SK-N-SH (cell line): ENCODE measurements at regions not wholly inside any gene's neighbourhood (a gene's known extent, or its start where the extent isn't known, plus 50 kb on each side); places are given as distances from the start of the nearest gene placed in this dataset.

ENCODE experiments used
- CTCF ChIA-PET: fragments of 300-600, 350-600 bp; formaldehyde crosslinking; extraction: SDS; loops from one replicate; lab custom pipeline; 2021; lab: Yijun Ruan, JAX
- POLR2A ChIA-PET: fragments of 350-600 bp; sonication (Branson Sonifier 250); formaldehyde crosslinking; extraction: SDS; loops from one replicate; lab custom pipeline; 2020; ENCODE audit warnings: antibody characterized with exemption, inconsistent platforms; lab: Yijun Ruan, JAX
- DNase-seq: peaks from one replicate; pipeline ENCODE4 v3.0.0; 2012
- H2AFZ ChIP-seq: fragments of 200-600 bp; sonication (generic); 2 replicates; pipeline ENCODE4 v1.8.1; 2016; ENCODE audit warnings: antibody characterized with exemption, mild to moderate bottlenecking, low read depth
- H3F3A ChIP-seq: fragments of 200-600 bp; sonication (generic); replicated peaks from 2 replicates; pipeline ENCODE3; 2016; ENCODE audit warnings: antibody characterized with exemption, mild to moderate bottlenecking; ENCODE audit not compliant: insufficient read depth
- H3K27ac ChIP-seq, 2 experiments: fragments of 200-500 bp in 1 of 2; fragments of 200-600 bp in 1 of 2; sonication (Bioruptor generic) in 1 of 2; sonication (generic), shearing (Covaris generic) in 1 of 2; 2 replicates each; pipeline versions ENCODE4 v1.5.1 to v1.6.1; 2014 to 2016; ENCODE audit warnings: low read depth in 2 of 2, inconsistent platforms in 1 of 2, low read length in 1 of 2, mild to moderate bottlenecking in 1 of 2, mixed read lengths in 1 of 2
- H3K27me3 ChIP-seq: fragments of 200-600 bp; sonication (generic), shearing (Covaris generic); 2 replicates; pipeline ENCODE4 v1.6.1; 2016; ENCODE audit warnings: mixed run types; ENCODE audit not compliant: insufficient read depth
- H3K36me3 ChIP-seq, 2 experiments: fragments of 200-500 bp in 1 of 2; fragments of 200-600 bp in 1 of 2; sonication (Bioruptor generic) in 1 of 2; sonication (generic) in 1 of 2; replicated peaks in 1 of 2; 2 replicates each; pipeline versions ENCODE3 to v1.5.1; 2014 to 2016; ENCODE audit warnings: low read length in 1 of 2, mild to moderate bottlenecking in 1 of 2; ENCODE audit not compliant: insufficient read depth in 2 of 2, control insufficient read depth in 1 of 2
- H3K4me1 ChIP-seq, 2 experiments: fragments of 200-500 bp in 1 of 2; fragments of 200-600 bp in 1 of 2; sonication (Bioruptor generic) in 1 of 2; sonication (generic), shearing (Covaris generic) in 1 of 2; 2 replicates each; pipeline versions ENCODE4 v1.5.1 to v1.6.1; 2014 to 2016; ENCODE audit warnings: low read depth in 1 of 2, low read length in 1 of 2, mixed run types in 1 of 2; ENCODE audit not compliant: insufficient read depth in 2 of 2, control insufficient read depth in 1 of 2
- H3K4me2 ChIP-seq: fragments of 200-600 bp; sonication (generic), shearing (Covaris generic); 2 replicates; pipeline ENCODE4 v1.6.1; 2017; ENCODE audit warnings: mixed run types
- H3K4me3 ChIP-seq, 2 experiments: fragments of 200-500 bp in 1 of 2; fragments of 200-600 bp in 1 of 2; sonication (Bioruptor generic) in 1 of 2; sonication (generic), shearing (Covaris generic) in 1 of 2; 2 replicates each; pipeline versions ENCODE4 v1.5.1 to v1.8.1; 2014 to 2016; ENCODE audit warnings: low read depth in 2 of 2, inconsistent platforms in 1 of 2, low read length in 1 of 2, mild to moderate bottlenecking in 1 of 2, mixed read lengths in 1 of 2, moderate library complexity in 1 of 2
- H3K79me2 ChIP-seq: fragments of 200-600 bp; sonication (generic); 2 replicates; pipeline ENCODE4 v1.8.1; 2017; ENCODE audit warnings: mild to moderate bottlenecking; ENCODE audit not compliant: insufficient read depth
- H3K9ac ChIP-seq: fragments of 200-600 bp; sonication (generic); 2 replicates; pipeline ENCODE4 v1.6.1; 2017; ENCODE audit warnings: mixed run types
- H3K9me2 ChIP-seq: fragments of 200-600 bp; sonication (generic); 2 replicates; pipeline ENCODE4 v1.6.1; 2017; ENCODE audit warnings: mixed run types
- H3K9me3 ChIP-seq: fragments of 200-600 bp; sonication (generic); 2 replicates; pipeline ENCODE4 v1.6.1; 2017; ENCODE audit warnings: mixed run types, mild to moderate bottlenecking, moderate library complexity
- H4K20me1 ChIP-seq: fragments of 200-600 bp; sonication (generic); 2 replicates; pipeline ENCODE4 v1.6.1; 2017; ENCODE audit warnings: mild to moderate bottlenecking, mixed run types; ENCODE audit not compliant: insufficient read depth
- CHD2 ChIP-seq: fragments of 150-350 bp; IDR thresholded peaks from 2 replicates; pipeline ENCODE4 v1.6.1; 2018; ENCODE audit warnings: low read length; ENCODE audit not compliant: partially characterized antibody
- EP300 ChIP-seq, 2 experiments: IDR thresholded peaks; 2 replicates each; pipeline versions ENCODE4 v1.4.0 to v1.6.1; 2012; ENCODE audit warnings: borderline replicate concordance in 1 of 2, low read depth in 1 of 2, low read length in 1 of 2
- FOSL2 ChIP-seq: IDR thresholded peaks from 2 replicates; pipeline ENCODE4 v1.4.0; 2012; ENCODE audit warnings: low read depth, mild to moderate bottlenecking, moderate library complexity, borderline replicate concordance
- FOXJ3 ChIP-seq: sonication (generic); formaldehyde crosslinking; IDR thresholded peaks from 2 replicates; pipeline ENCODE4 v1.5.1; 2020; ENCODE audit warnings: mild to moderate bottlenecking, missing genetic modification reagents
- GATA2 ChIP-seq: sonication (generic); formaldehyde crosslinking; IDR thresholded peaks from 2 replicates; pipeline ENCODE4 v1.5.0; 2020; ENCODE audit warnings: mild to moderate bottlenecking, missing genetic modification reagents
- JUND ChIP-seq: IDR thresholded peaks from 2 replicates; pipeline ENCODE4 v1.4.0; 2012
- MAX ChIP-seq: IDR thresholded peaks from 2 replicates; pipeline ENCODE4 v1.4.0; 2012; ENCODE audit warnings: low read depth
- MEF2A ChIP-seq: IDR thresholded peaks from 2 replicates; pipeline ENCODE4 v1.4.0; 2012; ENCODE audit warnings: low read depth, borderline replicate concordance
- NRF1 ChIP-seq: IDR thresholded peaks from 2 replicates; pipeline ENCODE4 v1.6.1; 2012; ENCODE audit warnings: low read depth, mild to moderate bottlenecking, low read length
- POLR2AphosphoS5 ChIP-seq: IDR thresholded peaks from 2 replicates; pipeline ENCODE4 v1.6.1; 2012; ENCODE audit warnings: low read depth, low read length
- RAD21 ChIP-seq: IDR thresholded peaks from 2 replicates; pipeline ENCODE4 v1.6.1; 2012; ENCODE audit warnings: mild to moderate bottlenecking, low read length
- RCOR1 ChIP-seq: fragments of 150-350 bp; IDR thresholded peaks from 2 replicates; pipeline ENCODE4 v1.6.1; 2017; ENCODE audit warnings: antibody characterized with exemption, low read length
- RFX5 ChIP-seq: IDR thresholded peaks from 2 replicates; pipeline ENCODE4 v1.6.1; 2012; ENCODE audit warnings: mild to moderate bottlenecking, improper control_type of control experiment, low read length
- SMC3 ChIP-seq: IDR thresholded peaks from 2 replicates; pipeline ENCODE4 v1.6.1; 2012; ENCODE audit warnings: low read depth, low read length, improper control_type of control experiment
- TAF1 ChIP-seq: IDR thresholded peaks from 2 replicates; pipeline ENCODE4 v1.6.1; 2012; ENCODE audit warnings: low read depth, mild to moderate bottlenecking, low read length, moderate library complexity, borderline replicate concordance
- TCF12 ChIP-seq: IDR thresholded peaks from 2 replicates; pipeline ENCODE4 v1.4.0; 2012
- USF1 ChIP-seq: IDR thresholded peaks from 2 replicates; pipeline ENCODE4 v1.4.0; 2012; ENCODE audit warnings: low read depth, borderline replicate concordance
- WGBS: methylation state at CpG from one replicate; pipeline ENCODE4 v1.1.6; 2017; ENCODE audit warnings: low lambda C conversion rate; 5-methylcytosine and 5-hydroxymethylcytosine counted together
- TF ChIP-seq, protein P1 (sequence below): fragments of 150-350 bp; IDR thresholded peaks from 2 replicates; pipeline ENCODE4 v1.6.1; 2016; ENCODE audit warnings: mild to moderate bottlenecking, low read depth, low read length
- TF ChIP-seq, protein P2 (sequence below): fragments of 150-350 bp; IDR thresholded peaks from 2 replicates; pipeline ENCODE4 v1.6.1; 2017; ENCODE audit warnings: antibody characterized with exemption, low read length, low read depth, borderline replicate concordance

DNA sequence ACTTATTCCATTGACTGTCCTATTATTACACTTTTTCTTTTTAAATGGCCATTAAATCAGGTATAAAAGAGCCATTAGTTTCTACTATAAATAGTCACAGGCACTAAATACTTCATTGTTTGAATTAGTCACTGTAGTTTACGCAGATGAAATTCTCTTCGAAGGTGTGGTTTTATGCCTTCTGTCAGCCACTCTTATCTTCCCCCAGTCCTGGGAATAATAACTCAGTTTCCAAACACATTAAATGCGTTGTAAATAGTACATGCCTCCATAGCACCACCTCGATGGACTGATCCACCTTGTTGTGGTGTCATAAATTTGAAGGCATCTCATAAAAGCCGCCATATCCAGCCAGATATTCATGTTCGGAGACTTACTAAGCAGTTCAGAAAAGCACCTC lies 72.1 kb upstream of the PARD3B start:
- no peak overlapping the region for H3K9ac ChIP-seq
- no peak overlapping the region for H2AFZ ChIP-seq
- no peak for DNase-seq
- no peaks in the 10 kb centered on the region for H3K27me3 ChIP-seq
- TF ChIP-seq CHD2 (no peak), EP300 (IDR thresholded peaks at IDR 0.05; ENCODE audit: borderline replicate concordance in 1 of 2, low read depth in 1 of 2, low read length in 1 of 2) (no peak), TCF12 (no peak), JUND (no peak), POLR2AphosphoS5 (no peak), NRF1 (no peak), RAD21 (no peak), FOXJ3 (CRISPR knock-in tag) (no peak), RCOR1 (no peak), MAX (no peak), TAF1 (no peak), SMC3 (no peak), RFX5 (no peak)
- TF ChIP-seq, protein P1, sequence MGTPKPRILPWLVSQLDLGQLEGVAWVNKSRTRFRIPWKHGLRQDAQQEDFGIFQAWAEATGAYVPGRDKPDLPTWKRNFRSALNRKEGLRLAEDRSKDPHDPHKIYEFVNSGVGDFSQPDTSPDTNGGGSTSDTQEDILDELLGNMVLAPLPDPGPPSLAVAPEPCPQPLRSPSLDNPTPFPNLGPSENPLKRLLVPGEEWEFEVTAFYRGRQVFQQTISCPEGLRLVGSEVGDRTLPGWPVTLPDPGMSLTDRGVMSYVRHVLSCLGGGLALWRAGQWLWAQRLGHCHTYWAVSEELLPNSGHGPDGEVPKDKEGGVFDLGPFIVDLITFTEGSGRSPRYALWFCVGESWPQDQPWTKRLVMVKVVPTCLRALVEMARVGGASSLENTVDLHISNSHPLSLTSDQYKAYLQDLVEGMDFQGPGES, result no peak
- TF ChIP-seq, protein P2, sequence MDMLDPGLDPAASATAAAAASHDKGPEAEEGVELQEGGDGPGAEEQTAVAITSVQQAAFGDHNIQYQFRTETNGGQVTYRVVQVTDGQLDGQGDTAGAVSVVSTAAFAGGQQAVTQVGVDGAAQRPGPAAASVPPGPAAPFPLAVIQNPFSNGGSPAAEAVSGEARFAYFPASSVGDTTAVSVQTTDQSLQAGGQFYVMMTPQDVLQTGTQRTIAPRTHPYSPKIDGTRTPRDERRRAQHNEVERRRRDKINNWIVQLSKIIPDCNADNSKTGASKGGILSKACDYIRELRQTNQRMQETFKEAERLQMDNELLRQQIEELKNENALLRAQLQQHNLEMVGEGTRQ, result no peak
- TF ChIP-seq, all 33 proteins: peak for 0
- Histone ChIP-seq H4K20me1 (no peaks in the 10 kb centered on the region), H3K4me3 (no peak overlapping the region), H3K9me3 (no peaks in the 10 kb centered on the region), H3F3A (no peaks in the 10 kb centered on the region), H3K4me2 (no peak overlapping the region), H3K27ac (no peak overlapping the region), H3K9me2 (no peaks in the 10 kb centered on the region), H3K79me2 (no peaks in the 10 kb centered on the region), H3K4me1 (peaks cover 3 to 7% of the 10 kb centered on the region in 2 experiments; a peak in 3 of 4 replicates), H3K36me3 (no peaks in the 10 kb centered on the region)
- POLR2A ChIA-PET, result no interaction called here
- 67% methylated on average over 6 of the region's 6 CpGs for WGBS
- CTCF ChIA-PET, result no interaction called here

- H3K4me2 ChIP-seq, result no peak overlapping the region
- no peak for TF ChIP-seq MEF2A
- TF ChIP-seq RCOR1, result peak; percentile 70; the same call in 1 of the 2 replicates
- TF ChIP-seq FOSL2, result no peak
- TF ChIP-seq POLR2AphosphoS5, result no peak
- no peak for TF ChIP-seq NRF1
- TF ChIP-seq RAD21, result 0 out of 2 replicates have a peak, but pooled peaks have one; percentile 6
- TF ChIP-seq USF1, result no peak
- 0 out of 2 replicates have a peak, but pooled peaks have one; percentile 11 for TF ChIP-seq TCF12
- peak in 1 of 2 experiments; percentile 55; a peak in 1 of 4 replicates for TF ChIP-seq EP300 (IDR thresholded peaks at IDR 0.05; ENCODE audit: borderline replicate concordance in 1 of 2, low read depth in 1 of 2, low read length in 1 of 2)
- 0 out of 2 replicates have a peak, but pooled peaks have one; percentile 45 for TF ChIP-seq GATA2 (CRISPR knock-in tag)
- peak; percentile 31 for TF ChIP-seq CHD2
- no peaks in the 10 kb centered on the region for H3K36me3 ChIP-seq
- H4K20me1 ChIP-seq, result no peaks in the 10 kb centered on the region
- no peak overlapping the region for H3K27ac ChIP-seq
- H3K9ac ChIP-seq, result no peak overlapping the region
- WGBS, result 8% methylated on average over 5 of the region's 5 CpGs
- H3K9me2 ChIP-seq, result no peaks in the 10 kb centered on the region
- no peak overlapping the region for H2AFZ ChIP-seq
- no peaks in the 10 kb centered on the region for H3K9me3 ChIP-seq
- peaks cover 0 to 7% of the 10 kb centered on the region in 2 experiments; a peak in 3 of 4 replicates for H3K4me1 ChIP-seq
- peak; percentile 12 for DNase-seq
- CTCF ChIA-PET, result interaction anchor here (0.8 kb wide), 1 partner anchor 9 kb away, joined by 4 read pairs; no protein-coding TSS in a partner anchor
- no peaks in the 10 kb centered on the region for H3F3A ChIP-seq
- no peak overlapping the region for H3K4me3 ChIP-seq
- H3K27me3 ChIP-seq, result no peaks in the 10 kb centered on the region
- H3K79me2 ChIP-seq, result no peaks in the 10 kb centered on the region
- POLR2A ChIA-PET, result no interaction called here
These were observed 69.9 kb upstream of the PARD3B start for GRCh38 chr2:204475399-204475798.
